Eye (tissue), 1 donor: ENCODE measurements at regions not wholly inside any gene's neighbourhood (a gene's known extent, or its start where the extent isn't known, plus 50 kb on each side); places are given as distances from the start of the nearest gene placed in this dataset.
"Not testable (repeated sequence)": the region's sequence is repeated elsewhere in the genome, so short reads cannot be mapped to it uniquely, and the experiment has no call there.

Experiments
- DNase-seq: peaks from one replicate; pipeline ENCODE4 v3.0.0-alpha.2; 2015

GRCh38 chr7:26955516-26955915 is 91.1 kb upstream of the SKAP2 start:
- DNase-seq = no peak

- no peak for DNase-seq
Observed at GRCh38 chr7:26954951-26955350, 90.6 kb upstream of the SKAP2 start.

GRCh38 chr7:26951407-26951950 is 87.1 kb upstream of the SKAP2 start:
- no peak for DNase-seq

- DNase-seq = no peak
Observed at GRCh38 chr7:26950889-26951288, 86.5 kb upstream of the SKAP2 start.

GRCh38 chr7:26949319-26949718 is 84.9 kb upstream of the SKAP2 start:
- peak; percentile 5 for DNase-seq

GRCh38 chr7:26948617-26949118 is 84.3 kb upstream of the SKAP2 start:
- DNase-seq = peak; percentile 3

GRCh38 chr7:26944501-26945358 is 80.3 kb upstream of the SKAP2 start:
- no peak for DNase-seq

- no peak for DNase-seq
Observed at GRCh38 chr7:26937939-26938623, 73.7 kb upstream of the SKAP2 start.

- DNase-seq = peak; percentile 12
Observed at GRCh38 chr7:26937306-26937705, 72.9 kb upstream of the SKAP2 start.

- not testable (repeated sequence) for DNase-seq
Observed at GRCh38 chr7:26932616-26933015, 68.2 kb upstream of the SKAP2 start.

GRCh38 chr7:26930845-26931244 is 66.5 kb upstream of the SKAP2 start:
- DNase-seq = no peak

- no peak for DNase-seq
Observed at GRCh38 chr7:26930201-26930600, 65.8 kb upstream of the SKAP2 start.

- peak; percentile 63 for DNase-seq
Observed at GRCh38 chr7:26928703-26929347, 64.4 kb upstream of the SKAP2 start.

GRCh38 chr7:26925768-26926167 is 61.4 kb upstream of the SKAP2 start:
- no peak for DNase-seq

- DNase-seq = no peak
Observed at GRCh38 chr7:26924149-26924767, 59.9 kb upstream of the SKAP2 start.

GRCh38 chr7:26919906-26920493 is 55.6 kb upstream of the SKAP2 start:
- DNase-seq = no peak

GRCh38 chr7:26918241-26918640 is 53.9 kb upstream of the SKAP2 start:
- no peak for DNase-seq

- no peak for DNase-seq
Observed at GRCh38 chr7:26916779-26917320, 52.5 kb upstream of the SKAP2 start.

GRCh38 chr7:26916336-26916735 is 51.9 kb upstream of the SKAP2 start:
- DNase-seq = peak; percentile 21
